ENCODE measurements at regions not wholly inside any gene's neighbourhood (a gene's known extent, or its start where the extent isn't known, plus 50 kb on each side); places are given as distances from the start of the nearest gene placed in this dataset.
"Not testable (repeated sequence)": the region's sequence is repeated elsewhere in the genome, so short reads cannot be mapped to it uniquely, and the experiment has no call there.

DNA sequence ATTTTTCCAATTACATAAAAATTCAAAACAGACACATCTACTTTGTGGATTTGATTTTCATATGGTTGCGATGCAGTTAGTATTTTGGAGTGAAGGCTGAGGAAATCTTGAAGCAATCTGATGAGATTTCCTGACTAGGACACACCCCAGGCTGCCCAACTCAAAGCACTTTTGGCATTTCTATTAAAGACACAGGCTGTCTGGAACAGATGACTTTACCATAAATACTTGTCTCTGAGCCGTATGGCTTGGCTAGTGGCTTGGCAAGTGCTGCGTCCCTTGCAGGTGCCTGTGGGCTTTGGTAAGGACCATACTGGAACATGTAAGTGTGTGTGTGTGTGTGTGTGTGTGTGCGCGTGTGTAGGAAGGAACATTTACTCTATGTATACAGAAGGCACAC lies 218.8 kb downstream of the FGF9 start:
- no peak overlapping the region for H3K4me2 ChIP-seq (ENCODE audit: low read depth, low read length)
- no peak for DNase-seq
- H3K4me1 ChIP-seq (ENCODE audit: control insufficient read depth, insufficient read depth, low read length) = peaks cover 4% of the 10 kb centered on the region; the same call in 1 of the 2 replicates
- no peak overlapping the region for H2AK5ac ChIP-seq (ENCODE audit: low read depth, low read length)
- H3K9me1 ChIP-seq (ENCODE audit: insufficient read depth, low read length) = no peaks in the 10 kb centered on the region
- H2AK9ac ChIP-seq (replicated peaks; ENCODE audit: low read depth, low read length, poor library complexity) = no peak overlapping the region
- H3K36me3 ChIP-seq (ENCODE audit: control insufficient read depth, insufficient read depth, low read length) = no peaks in the 10 kb centered on the region
- H3K14ac ChIP-seq (replicated peaks; ENCODE audit: low read depth, low read length) = no peak overlapping the region
- BruUV-seq (replicated peaks) = no TSS peak
- POLR2A ChIA-PET (ENCODE audit: unreplicated experiment) = no interaction called here
- intact Hi-C loops (cut with micrococcal nuclease) (no loop called here), dilution Hi-C loops (cut with HindIII; ENCODE audit: low sequenced_read_pairs, unreplicated experiment) (no loop called here), in situ Hi-C loops (cut with MboI; ENCODE audit: low sequenced_read_pairs) (no loop called here)
- no peak overlapping the region for H3K56ac ChIP-seq (ENCODE audit: extremely low read depth, insufficient read depth, low read length)
- no peak for ATAC-seq (ENCODE audit: low read depth)
- no peak overlapping the region for H3K4me3 ChIP-seq (ENCODE audit: insufficient read depth, low read depth, low read length)
- peaks cover 2% of the 10 kb centered on the region; the same call in 1 of the 2 replicates for H3K27me3 ChIP-seq (ENCODE audit: control insufficient read depth, insufficient read depth, low read length)
- H2BK20ac ChIP-seq (ENCODE audit: low read depth, low read length) = no peak overlapping the region
- no peak overlapping the region for H3K4ac ChIP-seq (ENCODE audit: low read depth, low read length)
- H3K23ac ChIP-seq (ENCODE audit: low read depth, low read length) = no peak overlapping the region
- no peaks in the 10 kb centered on the region for H3K79me1 ChIP-seq (ENCODE audit: low read depth in 1 of 2, low read length in 2 of 2)
- CTCF ChIA-PET = no interaction called here
- H2BK120ac ChIP-seq (ENCODE audit: low read depth, low read length) = no peak overlapping the region
- no peaks in the 10 kb centered on the region for H4K20me1 ChIP-seq (ENCODE audit: insufficient read depth, low read length)
- H4K8ac ChIP-seq (ENCODE audit: low read depth in 2 of 2, low read length in 2 of 2) = no peak overlapping the region
- H3K18ac ChIP-seq (ENCODE audit: low read depth, low read length) = no peak overlapping the region
- peak overlapping the region; percentile 17 for H2AFZ ChIP-seq (replicated peaks; ENCODE audit: low read length, poor library complexity)
- no peak overlapping the region for H4K91ac ChIP-seq (ENCODE audit: insufficient read depth, low read depth, low read length)
- no peak overlapping the region for H3K9ac ChIP-seq (ENCODE audit: low read depth, low read length)
- no CpG with 5 or more reads among the region's 5 CpGs for WGBS, 2 experiments (ENCODE audit: extremely low coverage in 2 of 2, insufficient read length in 1 of 2)
- no peak overlapping the region for H2BK15ac ChIP-seq (ENCODE audit: low read depth, low read length)
- TF ChIP-seq MAFK (IDR thresholded peaks at IDR 0.05; ENCODE audit: low read depth, low read length) = no peak
- TF ChIP-seq, protein P1, sequence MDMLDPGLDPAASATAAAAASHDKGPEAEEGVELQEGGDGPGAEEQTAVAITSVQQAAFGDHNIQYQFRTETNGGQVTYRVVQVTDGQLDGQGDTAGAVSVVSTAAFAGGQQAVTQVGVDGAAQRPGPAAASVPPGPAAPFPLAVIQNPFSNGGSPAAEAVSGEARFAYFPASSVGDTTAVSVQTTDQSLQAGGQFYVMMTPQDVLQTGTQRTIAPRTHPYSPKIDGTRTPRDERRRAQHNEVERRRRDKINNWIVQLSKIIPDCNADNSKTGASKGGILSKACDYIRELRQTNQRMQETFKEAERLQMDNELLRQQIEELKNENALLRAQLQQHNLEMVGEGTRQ (IDR thresholded peaks at IDR 0.05; ENCODE audit: low read depth, low read length) = no peak
- H3K27ac ChIP-seq (ENCODE audit: insufficient read depth, low read length) = no peak overlapping the region
- no peaks in the 10 kb centered on the region for H3K9me3 ChIP-seq (ENCODE audit: control insufficient read depth, insufficient read depth, low read length)
- no peak overlapping the region for H4K5ac ChIP-seq (ENCODE audit: low read depth, low read length)
- no peak overlapping the region for H2BK5ac ChIP-seq (ENCODE audit: low read depth, low read length, poor library complexity, severe bottlenecking)

DNA sequence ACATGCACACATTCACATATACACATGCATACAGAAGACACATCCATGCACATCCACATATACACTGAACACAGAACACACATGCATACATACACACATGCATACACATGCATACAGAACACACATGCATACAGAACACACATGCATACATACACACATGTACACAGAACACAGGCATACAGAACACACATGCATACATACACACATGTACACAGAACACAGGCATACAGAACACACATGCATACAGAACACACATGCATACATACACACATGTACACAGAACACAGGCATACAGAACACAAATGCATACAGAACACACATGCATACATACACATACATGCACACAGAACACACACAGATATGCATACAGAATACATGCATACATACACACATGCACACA lies 219.3 kb downstream of the FGF9 start:
- BruUV-seq (replicated peaks); POLR2A ChIA-PET (ENCODE audit: unreplicated experiment): not testable (repeated sequence)

More for the DNA sequence above, 219.3 kb downstream of the FGF9 start:
- H2BK5ac ChIP-seq (ENCODE audit: low read depth, low read length, poor library complexity, severe bottlenecking); CTCF ChIA-PET; ATAC-seq (ENCODE audit: low read depth); in situ Hi-C loops (cut with MboI; ENCODE audit: low sequenced_read_pairs); H4K5ac ChIP-seq (ENCODE audit: low read depth, low read length); H2BK120ac ChIP-seq (ENCODE audit: low read depth, low read length); intact Hi-C loops (cut with micrococcal nuclease); H2BK15ac ChIP-seq (ENCODE audit: low read depth, low read length); H3K23ac ChIP-seq (ENCODE audit: low read depth, low read length); H3K4ac ChIP-seq (ENCODE audit: low read depth, low read length); H4K91ac ChIP-seq (ENCODE audit: insufficient read depth, low read depth, low read length); H2BK20ac ChIP-seq (ENCODE audit: low read depth, low read length); H3K4me3 ChIP-seq (ENCODE audit: insufficient read depth, low read depth, low read length); H3K18ac ChIP-seq (ENCODE audit: low read depth, low read length); H3K36me3 ChIP-seq (ENCODE audit: control insufficient read depth, insufficient read depth, low read length); H3K9me3 ChIP-seq (ENCODE audit: control insufficient read depth, insufficient read depth, low read length); H3K9me1 ChIP-seq (ENCODE audit: insufficient read depth, low read length); H3K14ac ChIP-seq (replicated peaks; ENCODE audit: low read depth, low read length); H4K20me1 ChIP-seq (ENCODE audit: insufficient read depth, low read length); H3K56ac ChIP-seq (ENCODE audit: extremely low read depth, insufficient read depth, low read length); H4K8ac ChIP-seq (ENCODE audit: low read depth in 2 of 2, low read length in 2 of 2); DNase-seq; H3K4me1 ChIP-seq (ENCODE audit: control insufficient read depth, insufficient read depth, low read length); dilution Hi-C loops (cut with HindIII; ENCODE audit: low sequenced_read_pairs, unreplicated experiment); H3K27ac ChIP-seq (ENCODE audit: insufficient read depth, low read length); H2AK5ac ChIP-seq (ENCODE audit: low read depth, low read length); H2AFZ ChIP-seq (replicated peaks; ENCODE audit: low read length, poor library complexity); H3K27me3 ChIP-seq (ENCODE audit: control insufficient read depth, insufficient read depth, low read length); H3K9ac ChIP-seq (ENCODE audit: low read depth, low read length); H2AK9ac ChIP-seq (replicated peaks; ENCODE audit: low read depth, low read length, poor library complexity); H3K79me1 ChIP-seq (ENCODE audit: low read depth in 1 of 2, low read length in 2 of 2); H3K4me2 ChIP-seq (ENCODE audit: low read depth, low read length): not testable (repeated sequence)
